Germinal center (tissue), 1 donor: ENCODE measurements at regions not wholly inside any gene's neighbourhood (a gene's known extent, or its start where the extent isn't known, plus 50 kb on each side); places are given as distances from the start of the nearest gene placed in this dataset.

Source experiments
- DNase-seq: peaks from one replicate; pipeline ENCODE4 v3.0.0; 2012; ENCODE audit warnings: mixed read lengths, low spot score

DNA sequence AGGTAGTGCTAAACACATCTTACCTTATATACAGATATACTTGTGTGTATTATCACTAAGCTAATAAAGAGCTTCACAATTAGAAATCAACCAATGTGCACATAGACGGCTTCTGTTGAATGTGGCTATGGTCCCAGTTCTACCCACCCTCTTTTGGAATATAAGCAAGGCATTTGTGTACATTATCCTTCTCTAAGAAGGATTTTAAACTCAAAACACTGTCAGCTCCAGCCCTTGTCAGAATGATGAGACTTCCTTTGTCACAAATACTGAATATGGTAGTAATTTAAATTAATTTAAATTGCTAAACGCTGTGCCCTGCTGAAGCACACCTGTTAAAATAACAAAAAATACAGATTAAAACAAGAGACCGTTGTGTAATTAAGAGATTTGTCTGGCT, 107.9 kb upstream of the GRAMD2B start:
- no peak for DNase-seq

DNA sequence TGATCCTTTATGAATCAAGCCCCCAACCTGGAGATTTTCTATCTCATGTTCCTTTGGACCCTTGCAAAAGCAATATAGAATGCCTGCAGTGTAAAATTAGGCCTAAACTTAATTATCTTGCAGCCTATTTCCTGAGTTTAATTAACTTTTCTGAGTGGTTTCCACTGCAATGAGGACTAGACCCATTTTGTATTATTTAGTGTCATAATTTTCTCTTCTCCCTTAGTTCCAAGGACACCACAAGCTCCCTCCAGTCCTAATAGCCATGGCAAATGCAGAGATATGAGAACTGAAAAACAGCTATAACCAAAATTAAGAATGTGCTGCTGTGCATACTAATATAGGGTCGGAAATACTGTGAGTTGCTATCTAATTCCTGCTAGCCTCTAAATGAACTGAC, 90.9 kb upstream of the GRAMD2B start:
- no peak for DNase-seq

DNA sequence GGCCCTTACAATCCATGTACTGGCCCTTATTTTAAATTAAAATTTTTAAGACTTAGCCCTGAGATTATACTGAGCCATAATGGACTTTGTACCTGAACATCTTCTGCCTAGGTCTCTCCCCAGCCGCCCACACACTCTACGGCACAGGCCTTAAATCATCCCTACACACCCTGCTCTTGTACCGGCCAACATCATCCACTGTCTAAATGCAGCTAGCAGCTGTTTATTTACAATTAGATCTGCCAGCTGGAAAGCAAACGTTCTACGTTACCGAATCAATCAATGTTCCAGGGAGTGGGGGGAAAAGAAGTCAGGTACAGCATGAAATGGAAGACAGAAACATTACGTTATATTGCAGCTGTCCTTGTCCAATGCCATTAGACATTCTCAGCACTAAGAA, 88.4 kb upstream of the GRAMD2B start:
- DNase-seq: no peak

DNA sequence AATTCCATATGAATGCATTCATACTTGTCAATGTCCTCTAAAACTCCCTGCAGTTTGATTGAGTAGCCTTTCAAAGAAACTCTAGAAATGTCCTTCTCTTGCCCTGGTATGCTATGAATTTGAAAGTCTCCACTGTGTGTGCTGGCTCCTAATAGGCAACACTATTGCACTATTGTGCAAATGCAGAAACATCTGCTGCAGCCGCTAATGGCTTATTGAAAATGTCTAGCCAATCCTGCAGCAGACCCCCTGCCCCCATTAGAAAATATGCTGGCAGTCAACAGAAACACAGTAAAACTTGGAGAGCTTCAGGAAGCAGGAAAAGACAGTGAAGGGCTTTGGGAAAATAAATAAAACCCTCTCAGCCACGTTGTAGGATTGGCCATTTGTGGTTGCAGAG, 87.3 kb upstream of the GRAMD2B start:
- DNase-seq: no peak

DNA sequence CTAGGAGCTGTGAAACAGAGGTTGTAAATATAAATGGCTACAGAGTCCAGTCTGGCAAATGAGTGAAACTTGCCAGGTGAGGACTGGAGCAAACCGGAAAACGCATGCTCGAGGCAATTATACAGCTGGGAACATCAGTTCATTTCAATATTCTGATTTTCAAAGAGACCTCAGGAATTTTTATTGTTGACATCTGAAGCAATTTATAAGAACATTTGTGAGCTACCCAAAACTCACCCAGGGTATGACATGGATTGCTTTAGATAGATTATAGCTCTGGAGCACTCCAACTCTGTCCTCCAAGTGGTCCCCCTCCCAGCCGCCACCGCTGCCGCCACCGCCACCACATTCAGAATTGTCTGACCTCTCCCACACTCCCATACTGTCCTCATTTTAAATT, 84.6 kb upstream of the GRAMD2B start:
- no peak for DNase-seq

DNA sequence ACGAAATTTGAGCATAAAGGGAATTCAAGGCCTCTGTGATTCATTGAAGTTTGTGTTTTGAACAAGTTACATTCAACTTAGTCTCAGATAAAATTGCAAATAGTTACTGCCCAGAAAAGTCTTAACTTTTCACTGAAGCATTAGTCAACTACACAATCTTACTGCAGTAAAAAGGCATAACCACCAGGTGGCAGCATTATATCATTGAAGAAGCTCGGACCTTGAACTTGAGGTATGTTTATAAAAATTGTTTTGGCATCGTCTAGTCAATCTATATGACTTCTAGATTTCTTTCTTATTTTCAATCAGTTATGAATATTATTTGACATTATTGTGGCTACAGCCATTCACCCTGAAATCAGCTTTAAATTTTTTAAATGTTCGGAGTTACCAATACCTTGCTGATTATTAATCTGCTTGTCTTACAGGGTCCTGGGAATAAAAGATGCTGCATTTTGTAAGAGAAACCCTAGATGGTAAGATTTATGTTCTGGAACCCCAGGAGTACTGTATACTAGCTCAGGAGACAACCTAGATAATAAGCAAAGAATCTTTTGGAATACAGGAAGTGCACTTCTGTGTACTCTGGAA, 83.9 kb upstream of the GRAMD2B start:
- peak; percentile 47 for DNase-seq

DNA sequence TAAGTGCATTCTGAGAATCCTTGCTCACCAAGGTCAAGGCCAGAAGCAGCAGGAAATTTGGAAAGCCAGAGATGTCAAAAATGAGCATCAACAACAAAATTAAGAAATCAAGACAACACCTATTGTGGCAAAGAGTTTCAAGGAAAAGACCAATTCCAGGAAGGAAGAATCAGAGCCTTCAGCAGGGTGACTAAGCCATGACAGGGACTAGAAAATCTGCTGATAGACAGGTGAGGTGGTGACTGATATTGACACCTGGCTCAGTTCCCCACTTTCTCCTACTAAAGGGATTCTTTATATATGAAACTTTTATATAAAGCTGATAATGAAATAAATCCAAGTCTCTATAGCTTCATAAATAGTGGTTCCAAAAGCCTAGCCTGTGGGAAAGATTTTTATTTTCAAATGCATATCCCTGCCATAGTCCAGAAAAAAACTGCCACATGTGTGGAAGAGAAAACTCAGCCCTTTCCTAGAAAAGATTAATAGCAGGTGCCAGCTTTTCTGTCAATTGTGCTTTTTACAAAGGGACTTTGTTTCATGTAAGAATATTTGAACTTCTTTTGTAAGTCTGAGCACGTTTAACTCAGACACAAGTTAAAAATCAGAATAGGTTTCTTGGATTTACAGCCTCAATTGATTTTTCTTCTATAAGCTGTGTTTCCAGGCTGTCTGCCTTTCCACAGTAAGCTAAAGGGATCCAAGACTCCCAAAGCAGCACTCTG, 81.1 kb upstream of the GRAMD2B start:
- no peak for DNase-seq

DNA sequence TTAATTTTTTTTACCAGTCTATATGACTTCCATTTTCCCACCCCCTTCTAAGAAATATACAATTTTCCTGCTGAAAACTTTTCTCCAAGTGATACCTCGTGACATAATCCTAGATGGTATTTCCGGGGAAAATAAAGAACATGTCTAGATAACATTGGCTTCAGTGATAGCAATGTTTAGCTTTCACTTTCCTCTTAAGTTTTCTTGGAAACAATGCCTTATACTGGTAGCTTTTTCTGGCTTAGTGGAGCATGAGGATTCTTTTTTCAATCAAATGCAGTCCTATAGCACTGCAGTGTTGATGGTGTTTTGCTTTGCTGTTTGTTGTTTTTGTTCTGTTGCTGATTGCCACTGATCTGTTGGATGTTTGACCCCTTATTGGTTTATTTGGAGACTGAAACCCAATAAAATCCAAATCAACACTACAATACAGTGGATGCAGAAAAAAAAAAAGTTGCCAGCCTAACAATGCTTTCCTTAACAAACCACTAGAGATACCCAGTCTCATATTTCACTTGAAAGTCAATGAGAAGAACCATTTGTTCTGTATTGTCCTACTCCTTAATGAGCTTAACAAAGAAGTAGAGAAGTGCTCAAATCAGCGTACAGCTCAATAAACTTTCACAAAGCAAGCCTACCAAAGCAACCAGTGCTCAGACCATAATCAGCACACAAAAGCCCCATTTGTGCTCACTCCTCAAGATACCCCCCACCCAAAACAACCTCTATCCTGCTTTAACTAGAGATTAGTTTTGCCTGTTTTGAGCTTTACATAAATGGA, 74.2 kb upstream of the GRAMD2B start:
- DNase-seq: no peak

DNA sequence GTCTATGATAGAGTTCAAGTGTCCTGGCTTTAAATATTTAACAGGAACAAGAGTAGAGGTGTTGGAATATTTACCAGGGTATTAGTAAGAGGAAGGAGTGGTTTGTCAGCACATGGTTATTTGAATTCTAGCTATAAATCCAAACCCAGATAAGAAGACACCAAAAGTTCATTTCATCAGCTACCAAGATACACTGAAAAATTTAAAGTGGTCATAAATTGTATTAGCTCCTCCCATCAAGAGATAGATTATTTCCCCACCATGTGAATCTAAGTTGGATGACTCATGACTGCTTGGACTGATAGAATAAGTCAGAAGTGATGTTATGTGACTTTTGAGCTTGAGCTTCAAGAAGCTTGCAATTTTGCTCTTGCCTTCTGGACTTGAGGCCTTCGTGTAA, 72.1 kb upstream of the GRAMD2B start:
- no peak for DNase-seq

DNA sequence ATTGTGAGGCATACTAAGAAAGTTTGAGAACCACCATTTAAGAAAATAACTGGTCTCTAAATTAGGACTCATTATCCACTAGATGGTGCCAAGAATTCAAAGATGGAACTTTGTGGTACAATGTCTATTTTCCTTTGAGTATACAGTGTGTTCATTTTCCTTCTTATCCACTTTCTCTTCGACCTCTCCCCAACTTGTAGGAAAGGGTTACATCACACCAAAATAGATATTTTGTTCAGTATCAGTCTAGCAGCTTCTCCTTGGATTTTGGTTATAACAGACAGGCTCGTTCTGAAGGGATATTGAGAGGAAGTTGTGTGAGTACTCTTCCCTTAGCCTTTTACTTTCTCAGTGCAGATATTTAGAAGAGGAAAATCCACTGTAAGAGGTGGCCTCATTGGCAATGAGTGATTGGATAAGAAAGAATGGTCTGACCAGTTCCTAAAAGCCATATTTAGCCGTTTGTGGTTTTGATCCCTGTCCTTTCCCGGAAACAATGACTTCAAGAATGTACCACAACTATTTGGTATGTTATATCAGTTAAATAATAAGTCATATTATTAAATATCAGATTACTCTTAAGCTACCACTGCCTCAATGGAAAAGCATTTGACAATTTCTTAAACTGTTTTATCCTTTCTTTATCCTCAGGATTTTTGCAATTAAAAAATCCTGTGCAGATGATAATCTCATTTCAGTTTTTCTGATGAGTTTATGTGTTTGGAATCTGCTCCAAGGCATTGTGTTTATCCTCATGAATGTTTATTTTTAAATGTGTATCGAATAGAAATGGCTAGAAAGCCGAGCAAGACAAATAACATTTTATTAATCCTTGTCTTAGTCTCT, 69.0 kb upstream of the GRAMD2B start:
- DNase-seq: peak; percentile 27

DNA sequence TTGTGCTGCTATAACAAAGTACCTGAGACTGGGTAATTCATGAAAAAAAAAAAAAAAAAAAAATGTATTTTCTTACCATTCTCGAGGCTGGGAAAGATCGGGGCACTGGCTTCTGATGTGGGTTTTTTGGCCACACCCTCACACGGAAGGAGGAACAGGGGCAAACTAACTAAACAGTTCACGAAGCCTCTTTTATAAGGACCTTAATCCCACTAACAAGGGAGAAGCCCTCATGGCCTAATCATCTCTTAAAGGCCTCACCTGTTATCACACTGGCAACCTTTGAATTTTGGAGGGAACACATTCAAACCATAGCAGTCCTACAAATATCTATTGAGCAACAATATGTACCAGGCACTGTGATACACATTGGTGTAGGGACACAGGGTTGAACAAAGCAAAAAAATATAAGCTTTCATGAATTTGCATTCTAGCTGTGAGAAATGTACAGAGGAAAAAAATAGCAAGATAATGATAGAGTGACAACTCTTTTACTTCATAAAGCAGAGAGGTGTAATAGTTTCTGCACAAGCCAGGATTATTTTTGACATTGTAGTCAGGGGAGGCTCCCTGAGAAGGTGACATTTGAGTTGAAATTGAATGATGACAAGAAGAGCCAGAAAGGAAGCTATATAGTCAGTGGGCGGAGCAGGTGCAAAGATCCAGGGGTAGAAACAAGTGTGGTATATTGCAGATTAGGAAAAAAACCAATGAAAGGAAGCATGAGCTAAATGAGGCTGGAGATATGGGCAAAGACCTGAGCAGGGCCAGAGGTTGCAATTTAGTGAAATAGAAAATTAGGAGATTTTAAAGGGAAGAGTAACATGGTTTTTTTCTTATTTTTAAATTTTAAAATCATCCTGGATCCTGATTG, 68.1 kb upstream of the GRAMD2B start:
- no peak for DNase-seq

DNA sequence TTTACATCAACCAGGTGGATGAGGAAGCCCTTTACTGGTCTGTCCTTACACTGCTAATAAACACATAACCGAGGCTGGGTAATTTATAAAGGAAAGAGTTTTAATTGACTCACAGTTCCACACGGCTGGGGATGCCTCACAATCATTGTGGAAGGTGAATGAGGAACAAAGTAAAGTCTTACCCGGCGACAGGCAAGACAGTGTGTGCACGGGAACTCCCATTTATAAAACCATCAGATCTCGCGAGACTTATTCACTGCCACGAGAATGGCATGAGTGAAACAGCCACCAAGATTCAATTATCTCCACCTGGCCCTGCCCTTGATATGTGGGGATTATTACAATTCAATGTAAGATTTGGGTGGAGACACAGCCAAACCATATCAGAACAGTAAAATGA, 67.3 kb upstream of the GRAMD2B start:
- peak; percentile 19 for DNase-seq

DNA sequence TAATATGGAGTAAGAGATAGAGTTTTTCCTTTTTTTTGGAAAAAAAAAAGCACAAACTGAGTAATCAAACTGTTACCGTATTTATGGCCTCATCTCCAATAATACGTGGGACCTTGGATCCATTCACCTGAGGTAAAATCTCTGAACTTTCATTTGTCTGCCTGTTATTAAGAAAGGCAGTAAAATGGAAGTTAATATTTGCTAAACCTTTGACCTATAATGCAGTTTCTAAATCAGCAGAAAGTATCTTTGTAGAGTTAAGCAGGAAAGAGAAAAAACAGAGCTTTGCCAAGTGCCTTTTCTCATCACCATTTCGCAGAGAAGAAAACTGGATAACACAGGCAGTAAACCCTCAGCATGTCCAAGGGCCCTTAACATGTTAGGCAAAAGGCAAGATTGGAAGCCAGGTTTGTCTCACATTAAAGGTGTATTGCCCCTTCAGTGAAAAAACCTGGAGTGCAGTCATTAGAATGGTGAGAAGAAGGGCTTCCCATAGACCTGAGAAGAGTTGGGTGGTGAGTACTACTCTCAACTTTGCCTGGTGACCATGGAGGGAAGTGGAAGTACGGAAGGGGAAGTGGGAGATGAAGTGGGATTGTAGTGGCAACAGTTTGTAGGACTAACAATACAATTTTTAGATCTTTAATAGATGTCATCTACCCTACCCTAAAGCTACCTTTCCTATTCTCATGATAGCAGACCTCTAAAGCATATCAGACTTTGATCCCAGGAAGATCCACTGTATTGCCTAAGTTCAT, 65.4 kb upstream of the GRAMD2B start:
- DNase-seq: no peak

DNA sequence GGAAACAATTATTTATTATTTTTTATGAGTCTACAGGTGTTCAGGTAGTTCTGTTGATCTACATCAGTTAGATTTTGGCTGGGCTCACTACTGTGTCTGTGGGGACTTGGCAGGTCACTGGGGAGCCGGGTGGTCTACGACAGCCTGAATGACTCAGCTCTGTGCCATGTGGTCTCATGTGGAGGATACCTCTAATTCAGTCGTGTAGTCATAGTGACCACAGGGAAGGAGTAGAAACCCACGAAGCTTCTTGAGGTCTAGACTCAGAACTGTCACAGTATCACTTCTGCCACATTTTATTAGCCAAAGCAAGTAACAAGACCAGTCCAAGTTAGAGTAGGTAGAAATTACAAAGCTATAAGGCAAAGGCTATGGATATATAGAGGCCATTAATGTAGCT, 64.7 kb upstream of the GRAMD2B start:
- DNase-seq: no peak

DNA sequence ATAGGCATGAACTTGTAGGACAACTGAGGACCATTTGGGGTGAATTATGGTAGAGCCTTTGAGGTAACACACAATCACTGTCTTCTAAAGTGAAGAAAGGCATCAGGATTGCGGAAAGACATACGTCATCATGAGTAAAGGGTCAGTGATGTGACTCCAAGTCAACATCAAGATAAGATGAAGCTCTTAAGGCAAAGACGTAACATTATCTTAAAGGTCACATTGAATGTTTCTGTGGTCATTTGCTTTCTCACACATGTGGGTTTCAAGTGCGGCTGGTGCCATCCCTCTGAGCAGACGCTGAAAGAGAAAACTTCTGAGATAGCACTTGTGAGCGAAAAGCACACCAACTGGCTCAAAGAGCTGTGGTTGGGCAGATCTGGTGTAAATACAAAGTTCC, 63.3 kb upstream of the GRAMD2B start:
- no peak for DNase-seq

DNA sequence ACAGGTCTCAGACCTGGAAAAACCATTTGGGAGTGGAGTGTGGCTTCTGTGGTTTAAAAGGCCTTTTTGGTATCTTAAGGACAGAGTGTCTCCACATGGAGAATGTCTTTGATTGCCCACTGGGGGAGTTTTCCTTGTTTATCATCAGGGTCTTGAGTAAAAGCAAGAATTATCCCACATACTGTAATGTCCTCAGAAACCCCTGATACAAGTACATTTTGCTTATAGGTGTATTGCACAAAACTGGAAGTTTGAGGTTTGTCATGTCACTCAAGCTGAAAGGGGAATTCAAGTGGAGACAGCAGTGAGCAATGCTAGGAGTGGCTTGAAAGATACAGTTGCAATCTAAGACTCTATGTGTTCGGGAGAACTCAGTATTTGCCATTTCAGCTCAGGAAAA, 62.7 kb upstream of the GRAMD2B start:
- no peak for DNase-seq

DNA sequence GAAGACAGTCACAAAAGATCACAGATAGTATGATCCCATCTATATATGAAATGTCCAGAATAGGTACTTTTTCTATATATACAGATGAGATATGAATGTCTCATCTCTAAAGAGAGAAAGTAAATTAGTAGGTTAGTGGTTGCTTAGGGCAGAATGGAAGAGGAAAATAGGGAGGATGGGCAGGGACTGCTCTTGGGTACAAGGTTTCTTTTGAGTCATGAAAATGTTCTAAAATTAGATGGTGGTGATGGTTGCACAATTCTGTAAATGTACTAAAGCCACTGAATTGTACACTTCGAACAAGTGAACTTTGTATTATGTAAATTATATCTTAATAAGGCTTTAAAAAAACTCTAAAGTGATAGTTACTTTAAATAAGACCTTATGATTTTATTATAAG, 59.6 kb upstream of the GRAMD2B start:
- no peak for DNase-seq

DNA sequence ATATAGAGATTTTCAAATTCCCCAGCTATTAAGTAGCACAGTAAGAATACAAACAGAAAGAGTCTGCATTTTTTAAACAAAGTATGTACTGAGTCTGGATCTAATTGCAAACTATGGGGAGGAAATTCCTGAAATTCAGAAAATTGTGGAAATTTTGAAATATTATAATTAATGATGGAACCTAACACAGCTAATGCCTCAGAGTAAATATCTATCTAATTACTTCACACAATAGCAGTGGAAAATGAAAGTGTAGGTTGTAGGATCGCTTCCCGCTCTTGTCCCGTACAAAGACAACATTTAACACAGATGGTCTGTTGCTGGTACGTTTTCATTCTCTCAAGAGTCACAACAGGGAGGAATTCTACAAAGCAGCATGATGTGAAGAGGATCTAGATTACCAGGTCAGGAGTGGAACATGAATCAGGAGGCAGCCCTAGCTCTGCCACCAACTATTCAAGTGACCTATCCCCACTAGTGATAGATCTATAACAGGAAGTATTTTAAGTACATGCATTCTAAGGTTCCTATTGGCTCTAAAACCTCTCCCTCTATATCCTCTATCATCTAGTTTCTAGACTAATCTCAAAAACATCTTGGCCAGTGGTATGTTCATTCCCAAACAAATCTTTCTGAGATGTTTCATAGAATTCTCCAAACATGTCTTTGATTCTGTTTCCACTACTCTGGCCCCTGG, 58.9 kb upstream of the GRAMD2B start:
- DNase-seq: no peak

DNA sequence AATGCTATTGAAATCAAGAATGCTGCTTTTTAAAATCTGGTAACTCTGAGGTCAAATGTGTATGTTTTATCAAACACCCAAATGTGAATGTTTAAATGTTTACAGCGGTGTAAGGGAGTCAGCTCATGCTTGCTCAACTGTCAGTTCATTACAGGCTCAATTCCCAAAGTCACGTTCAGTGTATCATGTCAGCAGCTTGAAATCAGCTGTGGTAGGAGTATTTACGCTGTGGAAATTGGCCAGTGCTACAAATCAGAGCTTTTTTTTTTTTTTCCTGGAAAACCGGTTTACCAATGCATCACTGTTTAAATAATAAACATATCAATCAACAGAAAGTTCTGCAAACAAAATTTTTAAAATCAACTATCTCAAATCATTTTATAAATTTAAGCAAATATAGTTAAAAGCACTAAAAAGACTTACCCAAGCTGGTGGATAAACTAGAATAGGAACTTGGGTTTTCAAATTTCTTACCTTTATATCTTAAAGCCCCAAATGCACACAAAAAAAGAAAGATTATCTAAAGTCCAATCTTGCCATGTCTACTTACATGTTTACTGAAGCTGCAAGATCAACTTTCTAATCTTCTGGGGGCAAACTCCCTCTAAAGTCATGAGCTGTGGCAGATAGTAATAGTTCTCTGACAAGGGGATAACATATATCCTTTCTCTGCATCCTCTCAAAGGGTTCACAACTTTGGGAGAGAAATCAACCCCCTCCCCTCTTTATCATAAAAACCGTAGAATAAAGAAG, 57.6 kb upstream of the GRAMD2B start:
- no peak for DNase-seq
